GM12892 (cell line): ENCODE measurements at regions not wholly inside any gene's neighbourhood (a gene's known extent, or its start where the extent isn't known, plus 50 kb on each side); places are given as distances from the start of the nearest gene placed in this dataset.

Experiments
- DNase-seq: peaks from one replicate; pipeline ENCODE4 v3.0.0; 2011; ENCODE audit not compliant: insufficient read length
- FAIRE-seq: peaks from 2 replicates; lab custom pipeline; 2011; peaks lifted over from hg19 to GRCh38; lab: Jason Lieb, UNC
- POLR2A ChIP-seq: IDR thresholded peaks from 2 replicates; pipeline ENCODE4 v1.6.1; 2011; ENCODE audit warnings: low read depth, low read length, control low read depth
- POLR2AphosphoS5 ChIP-seq: IDR thresholded peaks from 2 replicates; pipeline ENCODE4 v1.6.1; 2011; ENCODE audit warnings: low read depth, low read length, control low read depth
- TAF1 ChIP-seq: IDR thresholded peaks from 2 replicates; pipeline ENCODE4 v1.6.1; 2011; ENCODE audit warnings: low read depth, mild to moderate bottlenecking, control low read depth, low read length, borderline replicate concordance

- FAIRE-seq (peak; percentile 5), DNase-seq (no peak)
- TF ChIP-seq TAF1 (no peak), POLR2A (no peak), POLR2AphosphoS5 (no peak)
Measured at GRCh38 chr2:176493909-176494308, 224.7 kb downstream of the MTX2 start.

- TF ChIP-seq TAF1 (no peak), POLR2AphosphoS5 (no peak)
- no peak for DNase-seq
- FAIRE-seq = no peak
Measured at GRCh38 chr2:176494949-176495353, 225.7 kb downstream of the MTX2 start.

DNA sequence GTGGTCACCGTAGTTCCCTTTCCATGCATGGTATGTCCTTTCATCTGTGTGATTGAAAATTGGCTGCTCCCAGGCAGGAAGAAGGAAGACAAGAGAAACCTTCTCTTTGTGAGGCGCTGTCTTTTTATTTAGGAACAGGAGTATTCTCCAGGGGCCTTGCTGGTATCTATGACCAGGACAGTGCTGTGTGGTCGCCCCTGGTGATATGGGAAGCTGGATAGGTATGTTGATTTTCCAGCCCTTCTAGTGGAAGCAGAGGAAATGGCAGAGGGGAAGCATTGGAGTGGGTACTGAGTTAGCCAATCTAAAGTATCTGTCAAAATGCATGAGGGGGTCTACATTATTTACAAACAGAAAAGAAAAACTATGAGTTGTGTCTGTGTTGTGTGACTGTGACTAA is 226.6 kb downstream of the MTX2 start:
- TF ChIP-seq POLR2AphosphoS5 = no peak
- TF ChIP-seq TAF1 = no peak
- no peak for TF ChIP-seq POLR2A
- FAIRE-seq = no peak
- no peak for DNase-seq

GRCh38 chr2:176496761-176497160 is 227.5 kb downstream of the MTX2 start:
- DNase-seq = no peak
- no peak for FAIRE-seq
- TF ChIP-seq POLR2AphosphoS5 = no peak
- TF ChIP-seq POLR2A = no peak
- TF ChIP-seq TAF1 = no peak

DNA sequence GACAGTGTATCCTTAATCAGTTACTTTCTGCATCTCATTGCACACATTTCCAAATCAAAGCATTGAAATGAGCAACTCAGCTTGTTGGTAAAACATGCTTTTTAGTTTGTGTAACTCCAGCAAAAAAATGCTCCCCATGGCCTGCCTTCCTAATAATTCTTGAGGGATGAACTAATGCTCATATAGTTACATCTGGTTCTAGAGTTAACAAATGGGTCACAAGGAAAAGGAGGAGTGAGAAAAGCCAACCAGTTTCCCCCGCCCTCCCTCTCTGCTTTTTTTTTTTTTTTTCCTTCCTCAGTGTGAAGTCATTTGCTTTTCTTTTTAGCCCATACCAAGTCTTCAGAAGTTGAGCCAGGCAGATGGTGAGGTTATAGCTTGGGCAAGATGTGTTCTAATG is 231.7 kb downstream of the MTX2 start:
- DNase-seq (no peak), FAIRE-seq (no peak)
- no peak for TF ChIP-seq POLR2AphosphoS5
- TF ChIP-seq POLR2A = no peak
- TF ChIP-seq TAF1 = no peak

- FAIRE-seq (no peak), DNase-seq (no peak)
- TF ChIP-seq POLR2AphosphoS5 (no peak), TAF1 (no peak), POLR2A (no peak)
Measured at GRCh38 chr2:176501617-176502016, 232.4 kb downstream of the MTX2 start.

DNA sequence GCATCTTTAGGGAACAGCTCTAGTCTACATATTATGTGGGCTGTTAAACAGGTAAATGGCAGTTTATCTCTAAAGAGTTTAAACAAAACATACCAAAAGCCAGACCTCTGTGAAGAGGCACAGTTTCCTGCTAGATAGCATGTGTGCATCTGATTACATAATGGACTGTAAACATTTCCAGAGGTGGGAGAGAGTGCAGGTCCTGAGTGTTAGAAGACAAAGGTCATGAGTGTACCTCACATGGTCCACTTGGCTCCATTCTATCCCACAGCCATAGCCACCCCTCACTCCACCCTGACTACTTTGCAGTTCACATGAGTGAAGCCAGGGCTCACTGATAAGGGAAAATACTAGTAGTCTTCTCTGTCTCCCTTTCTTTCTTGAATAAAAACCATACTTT is 233.4 kb downstream of the MTX2 start:
- no peak for DNase-seq
- FAIRE-seq = no peak
- TF ChIP-seq POLR2A (no peak), TAF1 (no peak), POLR2AphosphoS5 (no peak)

- no peak for FAIRE-seq
- no peak for TF ChIP-seq POLR2A
- no peak for TF ChIP-seq TAF1
- TF ChIP-seq POLR2AphosphoS5 = no peak
Measured at GRCh38 chr2:176503776-176504175, 234.5 kb downstream of the MTX2 start.

GRCh38 chr2:176504440-176504839 is 235.2 kb downstream of the MTX2 start:
- DNase-seq = no peak
- TF ChIP-seq POLR2A = no peak
- no peak for TF ChIP-seq POLR2AphosphoS5
- TF ChIP-seq TAF1 = no peak
- no peak for FAIRE-seq

More at GRCh38 chr2:176503776-176504175, 234.5 kb downstream of the MTX2 start:
- no peak for DNase-seq

DNA sequence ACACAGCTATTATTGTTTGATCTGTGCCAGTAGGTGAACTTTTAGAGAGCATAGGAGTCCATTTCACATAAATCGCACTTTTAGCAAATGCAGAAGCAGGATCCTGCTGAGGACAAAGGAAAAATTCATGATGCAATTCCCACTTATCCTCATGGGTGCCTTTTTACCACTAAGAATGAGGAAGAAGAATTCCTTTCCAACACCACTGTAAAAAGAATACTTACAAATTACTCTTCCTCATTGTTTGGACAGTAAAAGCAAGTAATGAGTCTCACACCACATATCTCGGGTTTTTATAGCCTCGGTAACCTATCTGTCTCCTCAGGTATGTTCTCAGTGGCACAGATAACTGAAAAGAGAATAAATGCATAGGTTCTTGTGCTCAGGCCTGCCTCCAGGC is 238.5 kb downstream of the MTX2 start:
- DNase-seq = no peak
- no peak for FAIRE-seq

DNA sequence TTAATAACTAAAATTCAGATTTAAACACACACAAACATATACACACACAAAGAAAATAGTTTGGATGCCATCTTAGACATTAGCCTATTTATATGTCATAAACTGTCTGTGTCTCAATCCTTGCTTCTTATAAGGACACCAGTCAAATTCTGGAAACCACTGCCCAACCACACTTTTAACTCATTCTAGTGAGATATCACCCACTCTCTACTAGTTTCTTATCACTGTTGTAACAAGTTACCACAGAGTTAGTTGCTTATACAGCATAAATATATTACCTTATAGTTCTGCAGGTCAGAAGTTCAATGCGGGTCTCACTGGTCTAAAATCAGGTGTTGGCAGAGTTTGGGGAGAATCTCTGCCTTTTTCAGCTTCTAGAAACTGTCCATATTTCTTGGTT is 239.1 kb downstream of the MTX2 start:
- DNase-seq (no peak), FAIRE-seq (no peak)
- TF ChIP-seq POLR2A (no peak), TAF1 (no peak), POLR2AphosphoS5 (no peak)

More for the DNA sequence above, 238.5 kb downstream of the MTX2 start:
- no peak for TF ChIP-seq POLR2AphosphoS5
- no peak for TF ChIP-seq TAF1
- no peak for TF ChIP-seq POLR2A

GRCh38 chr2:176508984-176509740 is 239.9 kb downstream of the MTX2 start:
- DNase-seq = no peak
- no peak for FAIRE-seq
- TF ChIP-seq POLR2AphosphoS5 (no peak), POLR2A (no peak), TAF1 (no peak)

- TF ChIP-seq POLR2A (no peak), POLR2AphosphoS5 (no peak), TAF1 (no peak)
- no peak for FAIRE-seq
Measured at GRCh38 chr2:176514276-176514675, 245.0 kb downstream of the MTX2 start.

More at GRCh38 chr2:176514276-176514675, 245.0 kb downstream of the MTX2 start:
- DNase-seq = no peak
